ENCODE measurements at regions not wholly inside any gene's neighbourhood (a gene's known extent, or its start where the extent isn't known, plus 50 kb on each side); places are given as distances from the start of the nearest gene placed in this dataset.
"Not testable (repeated sequence)": the region's sequence is repeated elsewhere in the genome, so short reads cannot be mapped to it uniquely, and the experiment has no call there.

- Histone ChIP-seq H3K4me3 (no peak overlapping the region), H3K36me3 (replicated peaks) (no peaks in the 10 kb centered on the region), H3K4me1 (no peaks in the 10 kb centered on the region), H3K9me3 (no peaks in the 10 kb centered on the region), H3K27me3 (ENCODE audit: low read depth) (no peaks in the 10 kb centered on the region)
- DNase-seq (ENCODE audit: low spot score in 2 of 2): no peak
- in situ Hi-C loops (cut with MboI; ENCODE audit: low sequenced_read_pairs): no loop called here
Observed at GRCh38 chr4:170724191-170724590, 634.4 kb upstream of the AADAT start.

GRCh38 chr4:170723171-170723570, 633.4 kb upstream of the AADAT start:
- Histone ChIP-seq H3K4me1 (no peaks in the 10 kb centered on the region), H3K27me3 (ENCODE audit: low read depth) (no peaks in the 10 kb centered on the region), H3K36me3 (replicated peaks) (no peaks in the 10 kb centered on the region), H3K4me3 (no peak overlapping the region), H3K9me3 (no peaks in the 10 kb centered on the region)
- in situ Hi-C loops (cut with MboI; ENCODE audit: low sequenced_read_pairs): no loop called here
- DNase-seq (ENCODE audit: low spot score in 2 of 2): no peak

GRCh38 chr4:170721812-170722373, 632.1 kb upstream of the AADAT start:
- Histone ChIP-seq H3K27me3 (ENCODE audit: low read depth) (no peaks in the 10 kb centered on the region), H3K4me3 (no peak overlapping the region), H3K4me1 (no peaks in the 10 kb centered on the region), H3K9me3 (no peaks in the 10 kb centered on the region), H3K36me3 (replicated peaks) (no peaks in the 10 kb centered on the region)
- DNase-seq (ENCODE audit: low spot score in 2 of 2): no peak
- in situ Hi-C loops (cut with MboI; ENCODE audit: low sequenced_read_pairs): no loop called here

GRCh38 chr4:170716868-170717267, 627.1 kb upstream of the AADAT start:
- H3K27me3 ChIP-seq (ENCODE audit: low read depth): no peaks in the 10 kb centered on the region
- in situ Hi-C loops (cut with MboI; ENCODE audit: low sequenced_read_pairs): no loop called here

GRCh38 chr4:170705907-170706306, 616.2 kb upstream of the AADAT start:
- Histone ChIP-seq H3K36me3 (replicated peaks) (no peaks in the 10 kb centered on the region), H3K9me3 (no peaks in the 10 kb centered on the region), H3K27me3 (ENCODE audit: low read depth) (no peaks in the 10 kb centered on the region), H3K4me3 (no peak overlapping the region), H3K4me1 (no peaks in the 10 kb centered on the region)
- in situ Hi-C loops (cut with MboI; ENCODE audit: low sequenced_read_pairs): no loop called here
- no peak for DNase-seq (ENCODE audit: low spot score in 2 of 2)

More at GRCh38 chr4:170716868-170717267, 627.1 kb upstream of the AADAT start:
- no peaks in the 10 kb centered on the region for H3K36me3 ChIP-seq (replicated peaks)
- H3K9me3 ChIP-seq: no peaks in the 10 kb centered on the region
- no peak overlapping the region for H3K4me3 ChIP-seq
- DNase-seq (ENCODE audit: low spot score in 2 of 2): no peak
- H3K4me1 ChIP-seq: no peaks in the 10 kb centered on the region

GRCh38 chr4:170700064-170700463, 610.3 kb upstream of the AADAT start:
- Histone ChIP-seq H3K4me3 (no peak overlapping the region), H3K27me3 (ENCODE audit: low read depth) (no peaks in the 10 kb centered on the region), H3K4me1 (no peaks in the 10 kb centered on the region), H3K9me3 (no peaks in the 10 kb centered on the region), H3K36me3 (replicated peaks) (no peaks in the 10 kb centered on the region)
- no peak for DNase-seq (ENCODE audit: low spot score in 2 of 2)
- in situ Hi-C loops (cut with MboI; ENCODE audit: low sequenced_read_pairs): no loop called here

GRCh38 chr4:170698334-170698733, 608.6 kb upstream of the AADAT start:
- in situ Hi-C loops (cut with MboI; ENCODE audit: low sequenced_read_pairs): no loop called here
- no peak overlapping the region for H3K4me3 ChIP-seq

GRCh38 chr4:170697845-170698244, 608.1 kb upstream of the AADAT start:
- no peaks in the 10 kb centered on the region for H3K9me3 ChIP-seq
- DNase-seq (ENCODE audit: low spot score in 2 of 2): no peak
- no peaks in the 10 kb centered on the region for H3K27me3 ChIP-seq (ENCODE audit: low read depth)
- no peak overlapping the region for H3K4me3 ChIP-seq
- H3K4me1 ChIP-seq: no peaks in the 10 kb centered on the region
- in situ Hi-C loops (cut with MboI; ENCODE audit: low sequenced_read_pairs): no loop called here
- H3K36me3 ChIP-seq (replicated peaks): no peaks in the 10 kb centered on the region

More at GRCh38 chr4:170698334-170698733, 608.6 kb upstream of the AADAT start:
- H3K4me1 ChIP-seq: no peaks in the 10 kb centered on the region
- no peaks in the 10 kb centered on the region for H3K27me3 ChIP-seq (ENCODE audit: low read depth)
- DNase-seq (ENCODE audit: low spot score in 2 of 2): no peak
- H3K36me3 ChIP-seq (replicated peaks): no peaks in the 10 kb centered on the region
- H3K9me3 ChIP-seq: no peaks in the 10 kb centered on the region

GRCh38 chr4:170697045-170697444, 607.3 kb upstream of the AADAT start:
- no peak for DNase-seq (ENCODE audit: low spot score in 2 of 2)
- Histone ChIP-seq H3K36me3 (replicated peaks) (no peaks in the 10 kb centered on the region), H3K9me3 (no peaks in the 10 kb centered on the region), H3K4me3 (no peak overlapping the region), H3K27me3 (ENCODE audit: low read depth) (no peaks in the 10 kb centered on the region), H3K4me1 (no peaks in the 10 kb centered on the region)
- in situ Hi-C loops (cut with MboI; ENCODE audit: low sequenced_read_pairs): no loop called here

- Histone ChIP-seq H3K4me1 (no peaks in the 10 kb centered on the region), H3K27me3 (ENCODE audit: low read depth) (no peaks in the 10 kb centered on the region), H3K4me3 (no peak overlapping the region), H3K9me3 (no peaks in the 10 kb centered on the region), H3K36me3 (replicated peaks) (no peaks in the 10 kb centered on the region)
- in situ Hi-C loops (cut with MboI; ENCODE audit: low sequenced_read_pairs): no loop called here
- DNase-seq (ENCODE audit: low spot score in 2 of 2): no peak
Observed at GRCh38 chr4:170691168-170691567, 601.4 kb upstream of the AADAT start.

- DNase-seq (ENCODE audit: low spot score in 2 of 2): no peak
- H3K9me3 ChIP-seq: no peaks in the 10 kb centered on the region
- in situ Hi-C loops (cut with MboI; ENCODE audit: low sequenced_read_pairs): no loop called here
Observed at GRCh38 chr4:170687751-170688150, 598.0 kb upstream of the AADAT start.

GRCh38 chr4:170685701-170686100, 595.9 kb upstream of the AADAT start:
- H3K4me3 ChIP-seq; DNase-seq (ENCODE audit: low spot score in 2 of 2); H3K36me3 ChIP-seq (replicated peaks); in situ Hi-C loops (cut with MboI; ENCODE audit: low sequenced_read_pairs); H3K9me3 ChIP-seq; H3K4me1 ChIP-seq; H3K27me3 ChIP-seq (ENCODE audit: low read depth): not testable (repeated sequence)

More at GRCh38 chr4:170687751-170688150, 598.0 kb upstream of the AADAT start:
- H3K4me1 ChIP-seq: no peaks in the 10 kb centered on the region
- H3K27me3 ChIP-seq (ENCODE audit: low read depth): no peaks in the 10 kb centered on the region
- no peak overlapping the region for H3K4me3 ChIP-seq
- H3K36me3 ChIP-seq (replicated peaks): no peaks in the 10 kb centered on the region

- H3K4me3 ChIP-seq: no peak overlapping the region
- H3K9me3 ChIP-seq: no peaks in the 10 kb centered on the region
- H3K4me1 ChIP-seq: no peaks in the 10 kb centered on the region
- no peaks in the 10 kb centered on the region for H3K27me3 ChIP-seq (ENCODE audit: low read depth)
- in situ Hi-C loops (cut with MboI; ENCODE audit: low sequenced_read_pairs): no loop called here
- no peaks in the 10 kb centered on the region for H3K36me3 ChIP-seq (replicated peaks)
- no peak for DNase-seq (ENCODE audit: low spot score in 2 of 2)
Observed at GRCh38 chr4:170682558-170683294, 593.0 kb upstream of the AADAT start.

GRCh38 chr4:170682087-170682486, 592.3 kb upstream of the AADAT start:
- H3K4me3 ChIP-seq; H3K36me3 ChIP-seq (replicated peaks); H3K27me3 ChIP-seq (ENCODE audit: low read depth); H3K9me3 ChIP-seq; DNase-seq (ENCODE audit: low spot score in 2 of 2); in situ Hi-C loops (cut with MboI; ENCODE audit: low sequenced_read_pairs); H3K4me1 ChIP-seq: not testable (repeated sequence)
